ENCODE measurements at regions not wholly inside any gene's neighbourhood (a gene's known extent, or its start where the extent isn't known, plus 50 kb on each side); places are given as distances from the start of the nearest gene placed in this dataset.
"Not testable (repeated sequence)": the region's sequence is repeated elsewhere in the genome, so short reads cannot be mapped to it uniquely, and the experiment has no call there.

- not testable (repeated sequence) for TF ChIP-seq CTCF, POLR2A (IDR thresholded peaks at IDR 0.05)
Observed at GRCh38 chr4:66545301-66545700, 875.0 kb upstream of the EPHA5 start.
